Epidermal melanocyte (primary cell): ENCODE measurements at regions not wholly inside any gene's neighbourhood (a gene's known extent, or its start where the extent isn't known, plus 50 kb on each side); places are given as distances from the start of the nearest gene placed in this dataset.

Source experiments
- DNase-seq: peaks from one replicate; pipeline ENCODE4 v3.0.0; 2011; ENCODE audit warnings: low spot score; ENCODE audit not compliant: insufficient read length

- peak; percentile 75 for DNase-seq
Measured at GRCh38 chr3:42012935-42013690, 51.2 kb upstream of the ULK4 start.

GRCh38 chr3:42012383-42012934 lies 50.6 kb upstream of the ULK4 start:
- no peak for DNase-seq
